Epithelial cell of esophagus (primary cell): ENCODE measurements at regions not wholly inside any gene's neighbourhood (a gene's known extent, or its start where the extent isn't known, plus 50 kb on each side); places are given as distances from the start of the nearest gene placed in this dataset.

ENCODE experiments used
- DNase-seq: peaks from one replicate; pipeline ENCODE4 v3.0.0; 2010; ENCODE audit warnings: low read depth
- H3K4me3 ChIP-seq: 2 replicates; pipeline ENCODE4 v1.5.1; 2011; ENCODE audit warnings: mild to moderate bottlenecking, low read length, control low read depth
- TF ChIP-seq, protein P1 (sequence below): IDR thresholded peaks from 2 replicates; pipeline ENCODE4 v1.5.1; 2011; ENCODE audit warnings: low read depth, mild to moderate bottlenecking, low read length, control low read depth, inconsistent platforms; ENCODE audit not compliant: insufficient read depth; ENCODE audit errors: missing control alignments

- DNase-seq, result no peak
- H3K4me3 ChIP-seq, result no peak overlapping the region
- TF ChIP-seq, protein P1, sequence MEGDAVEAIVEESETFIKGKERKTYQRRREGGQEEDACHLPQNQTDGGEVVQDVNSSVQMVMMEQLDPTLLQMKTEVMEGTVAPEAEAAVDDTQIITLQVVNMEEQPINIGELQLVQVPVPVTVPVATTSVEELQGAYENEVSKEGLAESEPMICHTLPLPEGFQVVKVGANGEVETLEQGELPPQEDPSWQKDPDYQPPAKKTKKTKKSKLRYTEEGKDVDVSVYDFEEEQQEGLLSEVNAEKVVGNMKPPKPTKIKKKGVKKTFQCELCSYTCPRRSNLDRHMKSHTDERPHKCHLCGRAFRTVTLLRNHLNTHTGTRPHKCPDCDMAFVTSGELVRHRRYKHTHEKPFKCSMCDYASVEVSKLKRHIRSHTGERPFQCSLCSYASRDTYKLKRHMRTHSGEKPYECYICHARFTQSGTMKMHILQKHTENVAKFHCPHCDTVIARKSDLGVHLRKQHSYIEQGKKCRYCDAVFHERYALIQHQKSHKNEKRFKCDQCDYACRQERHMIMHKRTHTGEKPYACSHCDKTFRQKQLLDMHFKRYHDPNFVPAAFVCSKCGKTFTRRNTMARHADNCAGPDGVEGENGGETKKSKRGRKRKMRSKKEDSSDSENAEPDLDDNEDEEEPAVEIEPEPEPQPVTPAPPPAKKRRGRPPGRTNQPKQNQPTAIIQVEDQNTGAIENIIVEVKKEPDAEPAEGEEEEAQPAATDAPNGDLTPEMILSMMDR, result no peak
Measured at GRCh38 chr10:90413196-90413595, 444.6 kb downstream of the HTR7 start.

DNA sequence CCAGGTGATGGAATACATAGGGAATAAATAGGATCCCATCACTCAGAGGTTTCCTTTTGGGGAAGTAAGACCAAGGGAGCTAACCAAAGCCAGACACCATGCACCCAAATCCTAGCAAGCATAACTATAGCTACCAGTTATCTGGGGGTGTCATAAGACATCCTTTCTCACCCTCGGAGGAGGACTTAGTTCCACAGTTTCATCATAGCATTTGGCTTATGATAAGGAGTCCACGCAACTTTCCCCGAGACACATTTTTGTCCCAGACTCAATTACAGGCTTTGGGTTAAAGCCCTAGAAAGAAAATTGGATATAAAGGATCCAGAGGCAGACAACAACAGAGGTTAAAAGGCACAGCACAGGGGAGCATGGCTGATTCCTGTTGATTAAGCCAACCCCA, 442.9 kb downstream of the HTR7 start:
- H3K4me3 ChIP-seq, result no peak overlapping the region
- DNase-seq, result no peak
- TF ChIP-seq, protein P1, result no peak

- peak; percentile 89 for DNase-seq
- H3K4me3 ChIP-seq, result no peak overlapping the region
- TF ChIP-seq, protein P1, result no peak
Measured at GRCh38 chr10:90417029-90417428, 440.8 kb downstream of the HTR7 start.

GRCh38 chr10:90417476-90418210, 440.2 kb downstream of the HTR7 start:
- peak; percentile 57 for DNase-seq
- H3K4me3 ChIP-seq, result no peak overlapping the region
- TF ChIP-seq, protein P1, result no peak

DNA sequence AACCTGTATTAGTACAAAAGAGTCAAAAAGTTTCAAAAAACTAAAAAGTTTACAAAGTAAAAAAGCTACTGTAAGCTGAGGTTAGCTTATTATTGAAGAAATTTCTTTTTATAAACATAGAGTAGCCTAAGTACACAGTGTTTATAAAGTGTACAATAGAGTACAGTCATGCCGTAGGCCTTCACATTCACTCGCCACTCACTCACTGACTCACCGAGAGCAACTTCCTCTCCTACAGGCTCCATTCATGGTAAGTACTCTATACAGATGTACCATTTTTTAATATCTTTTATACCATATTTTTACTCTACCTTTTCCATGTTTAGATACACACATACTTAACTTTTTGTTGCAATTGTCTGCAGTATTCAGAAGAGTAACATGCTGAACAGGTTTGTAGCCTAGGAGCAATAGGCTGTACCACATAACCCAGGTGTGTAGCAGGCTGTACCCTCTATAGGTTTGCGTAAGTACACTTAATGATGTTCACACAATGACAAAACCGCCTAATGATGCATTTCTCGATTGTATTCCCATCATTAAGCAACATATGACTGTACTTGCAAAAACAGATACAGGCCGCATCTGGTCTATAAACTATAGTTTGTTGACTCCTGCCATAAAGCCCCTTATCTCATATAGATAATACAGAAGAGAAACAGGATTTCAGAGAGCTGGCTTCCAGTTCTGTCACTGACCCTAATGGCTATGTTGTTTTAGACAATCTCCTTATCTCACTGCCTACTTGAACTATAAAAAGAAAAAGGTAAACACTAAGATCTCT, 438.8 kb downstream of the HTR7 start:
- H3K4me3 ChIP-seq, result no peak overlapping the region
- peak; percentile 95 for DNase-seq
- TF ChIP-seq, protein P1, result no peak

GRCh38 chr10:90420637-90421318, 437.1 kb downstream of the HTR7 start:
- DNase-seq, result peak; percentile 68
- H3K4me3 ChIP-seq, result no peak overlapping the region
- TF ChIP-seq, protein P1, result no peak
